C4-2B (cell line): ENCODE measurements at regions not wholly inside any gene's neighbourhood (a gene's known extent, or its start where the extent isn't known, plus 50 kb on each side); places are given as distances from the start of the nearest gene placed in this dataset.
"Not testable (repeated sequence)": the region's sequence is repeated elsewhere in the genome, so short reads cannot be mapped to it uniquely, and the experiment has no call there.

Source experiments
- CTCF ChIP-seq: fragments of 450-650 bp; conservative IDR thresholded peaks from 2 replicates; pipeline ENCODE4 v1.5.1; 2017; ENCODE audit warnings: mild to moderate bottlenecking
- ZFX ChIP-seq: fragments of 450-650 bp; IDR thresholded peaks from 2 replicates; pipeline ENCODE4 v1.6.1; 2017

- not testable (repeated sequence) for TF ChIP-seq CTCF, ZFX
Observed at GRCh38 chr19:30825505-30825904, 453.3 kb downstream of the ZNF536 start.
